ENCODE measurements at regions not wholly inside any gene's neighbourhood (a gene's known extent, or its start where the extent isn't known, plus 50 kb on each side); places are given as distances from the start of the nearest gene placed in this dataset.

- DNase-seq = no peak
These were observed 53.7 kb upstream of the TRAK1 start for GRCh38 chr3:42037318-42037945.

- no peak for DNase-seq
These were observed 54.7 kb upstream of the TRAK1 start for GRCh38 chr3:42036483-42036823.

GRCh38 chr3:42035816-42036482, 55.2 kb upstream of the TRAK1 start:
- peak; percentile 85 for DNase-seq

GRCh38 chr3:42035007-42035406, 56.1 kb upstream of the TRAK1 start:
- DNase-seq = no peak

GRCh38 chr3:42033741-42034140, 57.4 kb upstream of the TRAK1 start:
- no peak for DNase-seq

GRCh38 chr3:42032693-42033349, 58.3 kb upstream of the TRAK1 start:
- DNase-seq = no peak

- DNase-seq = no peak
These were observed 59.2 kb upstream of the TRAK1 start for GRCh38 chr3:42031808-42032480.

GRCh38 chr3:42028474-42028873, 62.7 kb upstream of the TRAK1 start:
- no peak for DNase-seq

- no peak for DNase-seq
These were observed 63.6 kb upstream of the TRAK1 start for GRCh38 chr3:42027571-42027970.

- DNase-seq = peak; percentile 93
These were observed 63.7 kb upstream of the ULK4 start for GRCh38 chr3:42025370-42026138.

- peak; percentile 72 for DNase-seq
These were observed 62.9 kb upstream of the ULK4 start for GRCh38 chr3:42024591-42025351.

- no peak for DNase-seq
These were observed 61.5 kb upstream of the ULK4 start for GRCh38 chr3:42023380-42023779.

GRCh38 chr3:42022355-42022754, 60.5 kb upstream of the ULK4 start:
- no peak for DNase-seq

- DNase-seq = no peak
These were observed 58.9 kb upstream of the ULK4 start for GRCh38 chr3:42020684-42021307.

GRCh38 chr3:42019953-42020260, 58.0 kb upstream of the ULK4 start:
- DNase-seq = no peak

- peak; percentile 76 for DNase-seq
These were observed 57.4 kb upstream of the ULK4 start for GRCh38 chr3:42019144-42019952.

- DNase-seq = peak; percentile 74
These were observed 53.1 kb upstream of the ULK4 start for GRCh38 chr3:42014921-42015533.

- DNase-seq = peak; percentile 63
These were observed 52.6 kb upstream of the ULK4 start for GRCh38 chr3:42014458-42014920.

- peak; percentile 76 for DNase-seq
These were observed 52.0 kb upstream of the ULK4 start for GRCh38 chr3:42013691-42014457.

Measured in RPMI8226 (cell line).